Right ventricle myocardium inferior (tissue), 1 donor: ENCODE measurements at regions not wholly inside any gene's neighbourhood (a gene's known extent, or its start where the extent isn't known, plus 50 kb on each side); places are given as distances from the start of the nearest gene placed in this dataset. TPM values are rescaled to one million over a fixed set of nuclear protein-coding genes. Genes with fewer than 3 reads are reported as not detected.

Experiments
- microRNA-seq: library from miRNA; unstranded; fragments of <30 nt; microRNA quantifications from one replicate; pipeline ENCODE4 v1.2.0, GENCODE V29; 2020
- donor health status: DM: no; HTN: yes; CAD: no; lungs with severe emphysema.

Small RNAs in the stretch of these regions (microRNA-seq; reads per million reads assigned to microRNA genes)
- not detected for gene MIR1972-2
